DND-41 (cell line): ENCODE measurements at regions not wholly inside any gene's neighbourhood (a gene's known extent, or its start where the extent isn't known, plus 50 kb on each side); places are given as distances from the start of the nearest gene placed in this dataset.

ENCODE experiments used
- ATAC-seq: fragments of 200-7000 bp; cut with Tn5 transposase; 3 replicates; pipeline ENCODE4 v1.9.1; 2021; ENCODE audit warnings: low read depth; ENCODE audit not compliant: insufficient read depth
- DNase-seq: peaks from one replicate; pipeline ENCODE4 v3.0.0-alpha.2; 2020
- H2AFZ ChIP-seq: 2 replicates; pipeline ENCODE4 v1.6.0; 2012; ENCODE audit warnings: low read depth, low read length
- H3K27ac ChIP-seq: 2 replicates; pipeline ENCODE4 v1.5.1; 2012; ENCODE audit warnings: low read length, inconsistent platforms
- H3K27me3 ChIP-seq: fragments of 200-600 bp; sonication (generic); 2 replicates; pipeline ENCODE4 v1.6.0; 2012; ENCODE audit warnings: low read length, mild to moderate bottlenecking, inconsistent platforms; ENCODE audit not compliant: insufficient read depth, poor library complexity
- H3K36me3 ChIP-seq: 2 replicates; pipeline ENCODE4 v1.5.1; 2012; ENCODE audit warnings: low read length, inconsistent platforms; ENCODE audit not compliant: insufficient read depth
- H3K4me1 ChIP-seq: 2 replicates; pipeline ENCODE4 v1.5.1; 2012; ENCODE audit warnings: mild to moderate bottlenecking, low read length; ENCODE audit not compliant: insufficient read depth
- H3K4me2 ChIP-seq: 2 replicates; pipeline ENCODE4 v1.6.0; 2012; ENCODE audit warnings: mild to moderate bottlenecking, moderate library complexity, low read length, inconsistent platforms; ENCODE audit not compliant: insufficient read depth
- H3K4me3 ChIP-seq, 2 experiments: fragments of 200-600 bp in 1 of 2; shearing (Covaris generic) in 1 of 2; 2 replicates each; pipeline ENCODE4 v1.5.1; 2012 to 2016; ENCODE audit warnings: inconsistent platforms in 2 of 2, low read length in 2 of 2, mild to moderate bottlenecking in 2 of 2, low read depth in 1 of 2, moderate library complexity in 1 of 2
- H3K79me2 ChIP-seq: 2 replicates; pipeline ENCODE4 v1.6.0; 2012; ENCODE audit warnings: low read length, inconsistent platforms; ENCODE audit not compliant: insufficient read depth
- H3K9ac ChIP-seq: 2 replicates; pipeline ENCODE4 v1.6.0; 2012; ENCODE audit warnings: low read depth, mild to moderate bottlenecking, inconsistent platforms, low read length, moderate library complexity
- H3K9me3 ChIP-seq: 2 replicates; pipeline ENCODE4 v1.5.1; 2012; ENCODE audit warnings: low read length, moderate library complexity, mild to moderate bottlenecking, inconsistent platforms; ENCODE audit not compliant: insufficient read depth, severe bottlenecking
- H4K20me1 ChIP-seq: 2 replicates; pipeline ENCODE4 v1.6.0; 2012; ENCODE audit warnings: low read length; ENCODE audit not compliant: insufficient read depth
- CTCF ChIP-seq: IDR thresholded peaks from 2 replicates; pipeline ENCODE4 v1.5.1; 2012; ENCODE audit warnings: borderline replicate concordance, low read length, moderate library complexity, mild to moderate bottlenecking; ENCODE audit not compliant: poor library complexity, severe bottlenecking; ENCODE audit errors: extremely low read depth
- EZH2 ChIP-seq: IDR thresholded peaks from 3 replicates; pipeline ENCODE4 v1.6.1; 2012; ENCODE audit warnings: borderline replicate concordance, low read depth, mild to moderate bottlenecking, moderate library complexity, low read length, inconsistent platforms; ENCODE audit not compliant: severe bottlenecking

DNA sequence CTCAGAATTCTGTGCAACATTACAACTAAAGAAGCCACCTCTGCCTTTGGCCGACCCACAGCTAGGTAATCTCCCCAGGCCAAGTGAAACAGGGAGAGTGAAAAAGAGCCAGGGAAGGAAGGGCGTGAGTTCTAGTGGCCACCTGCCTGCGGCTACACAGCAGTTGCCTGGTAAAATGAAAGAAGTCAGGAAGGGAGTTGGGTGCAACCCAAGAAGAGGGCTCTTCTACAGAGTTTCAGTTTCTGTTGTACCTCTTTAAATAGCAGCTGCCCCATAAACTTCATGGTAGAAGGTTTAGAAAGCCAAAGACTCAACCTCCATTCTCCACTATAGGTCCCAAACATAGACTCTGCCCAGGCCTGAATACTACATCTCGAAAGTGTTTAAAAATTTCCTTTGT lies 76.2 kb upstream of the TMEM168 start:
- Histone ChIP-seq H3K4me2 (no peak overlapping the region), H4K20me1 (0 out of 2 replicates have a peak, but pooled peaks cover 6% of the 10 kb centered on the region), H3K4me3 (no peak overlapping the region), H3K79me2 (peaks cover 6% of the 10 kb centered on the region), H3K27me3 (no peaks in the 10 kb centered on the region), H3K36me3 (no peaks in the 10 kb centered on the region; the same call in 1 of the 2 replicates), H3K9me3 (no peaks in the 10 kb centered on the region), H2AFZ (no peak overlapping the region), H3K27ac (no peak overlapping the region), H3K9ac (no peak overlapping the region), H3K4me1 (no peaks in the 10 kb centered on the region)
- TF ChIP-seq CTCF (no peak), EZH2 (no peak)
- peak; percentile 40; the same call in 1 of the 3 replicates for ATAC-seq
- no peak for DNase-seq

- no peaks in the 10 kb centered on the region for H3K27me3 ChIP-seq
- TF ChIP-seq EZH2 (no peak), CTCF (no peak)
- no peak for ATAC-seq
- H3K36me3 ChIP-seq: no peaks in the 10 kb centered on the region; the same call in 1 of the 2 replicates
- H3K4me2 ChIP-seq: no peak overlapping the region
- H2AFZ ChIP-seq: no peak overlapping the region
- H4K20me1 ChIP-seq: 0 out of 2 replicates have a peak, but pooled peaks cover 6% of the 10 kb centered on the region
- DNase-seq: no peak
- no peaks in the 10 kb centered on the region; the same call in 1 of the 2 replicates for H3K79me2 ChIP-seq
- H3K4me1 ChIP-seq: no peaks in the 10 kb centered on the region
- H3K27ac ChIP-seq: no peak overlapping the region
- no peak overlapping the region for H3K9ac ChIP-seq
- H3K4me3 ChIP-seq: no peak overlapping the region
- H3K9me3 ChIP-seq: no peaks in the 10 kb centered on the region
Measured at GRCh38 chr7:112864380-112864779, 74.2 kb upstream of the TMEM168 start.

DNA sequence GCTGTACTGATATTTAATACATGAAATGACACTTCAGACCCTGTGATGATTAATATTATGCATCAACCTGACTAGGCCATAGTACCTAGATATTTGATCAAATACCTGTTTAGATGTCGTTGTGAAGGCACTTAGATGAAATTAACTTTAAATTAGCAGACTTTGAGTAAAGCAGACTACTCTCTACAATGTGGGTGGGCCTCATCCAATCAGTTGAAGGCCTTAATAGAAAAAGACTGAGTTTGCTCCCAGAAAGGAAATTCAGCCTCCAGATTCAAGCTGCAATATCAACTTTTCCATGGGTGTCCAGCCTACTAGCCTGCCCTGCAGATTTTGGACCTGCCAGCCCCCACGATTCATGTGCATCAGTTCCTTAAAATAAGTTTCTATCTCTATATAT lies 68.6 kb upstream of the TMEM168 start:
- no peaks in the 10 kb centered on the region for H3K4me1 ChIP-seq
- H4K20me1 ChIP-seq: no peaks in the 10 kb centered on the region
- no peak overlapping the region for H3K4me3 ChIP-seq
- H2AFZ ChIP-seq: no peak overlapping the region
- no peaks in the 10 kb centered on the region for H3K9me3 ChIP-seq
- no peaks in the 10 kb centered on the region for H3K36me3 ChIP-seq
- H3K9ac ChIP-seq: no peak overlapping the region
- DNase-seq: no peak
- H3K4me2 ChIP-seq: no peak overlapping the region
- H3K27me3 ChIP-seq: no peaks in the 10 kb centered on the region
- no peak for TF ChIP-seq CTCF
- TF ChIP-seq EZH2: no peak
- H3K79me2 ChIP-seq: no peaks in the 10 kb centered on the region; the same call in 1 of the 2 replicates
- ATAC-seq: no peak
- H3K27ac ChIP-seq: no peak overlapping the region

- H3K27ac ChIP-seq: no peak overlapping the region
- no peak for TF ChIP-seq EZH2
- TF ChIP-seq CTCF: no peak
- no peaks in the 10 kb centered on the region; the same call in 1 of the 2 replicates for H3K79me2 ChIP-seq
- no peak overlapping the region for H3K9ac ChIP-seq
- H2AFZ ChIP-seq: no peak overlapping the region
- H3K9me3 ChIP-seq: peaks cover 2% of the 10 kb centered on the region
- ATAC-seq: no peak
- H4K20me1 ChIP-seq: no peaks in the 10 kb centered on the region
- H3K36me3 ChIP-seq: peaks cover 4% of the 10 kb centered on the region; the same call in 1 of the 2 replicates
- H3K27me3 ChIP-seq: no peaks in the 10 kb centered on the region
- no peak overlapping the region for H3K4me3 ChIP-seq
- no peak for DNase-seq
- no peak overlapping the region for H3K4me2 ChIP-seq
- H3K4me1 ChIP-seq: no peaks in the 10 kb centered on the region
Measured at GRCh38 chr7:112855227-112855626, 65.0 kb upstream of the TMEM168 start.
